Testis (tissue), 2 donors: ENCODE measurements at regions not wholly inside any gene's neighbourhood (a gene's known extent, or its start where the extent isn't known, plus 50 kb on each side); places are given as distances from the start of the nearest gene placed in this dataset.

Source experiments
- DNase-seq: peaks from one replicate; pipeline ENCODE4 v3.0.0-alpha.2; 2019
- H3K27ac ChIP-seq, 2 donors: fragments of 200-600 bp; sonication (generic); one replicate each; pipeline ENCODE4 v1.5.1; 2019
- H3K27me3 ChIP-seq: fragments of 200-600 bp; sonication (generic); one replicate; pipeline ENCODE4 v1.5.1; 2019
- H3K36me3 ChIP-seq: fragments of 200-600 bp; sonication (generic); one replicate; pipeline ENCODE4 v1.5.1; 2017; ENCODE audit warnings: low read depth; ENCODE audit errors: missing control alignments
- H3K4me1 ChIP-seq: fragments of 200-600 bp; sonication (generic); one replicate; pipeline ENCODE4 v1.5.1; 2019
- H3K4me3 ChIP-seq, 2 donors: fragments of 200-600 bp; sonication (generic); one replicate each; pipeline ENCODE4 v1.5.1; 2017 to 2019
- H3K9me3 ChIP-seq: fragments of 200-600 bp; sonication (generic); one replicate; pipeline ENCODE4 v1.5.1; 2017
- CTCF ChIP-seq, 3 experiments: fragments of 450-650 bp in 2 of 3; fragments of 200-600 bp in 1 of 3; sonication (generic) in 1 of 3; IDR thresholded peaks; one replicate each; pipeline ENCODE4 v1.5.1; 2016 to 2019; ENCODE audit warnings: antibody characterized with exemption in 3 of 3, mild to moderate bottlenecking in 2 of 3, moderate library complexity in 1 of 3
- POLR2A ChIP-seq: fragments of 450-650 bp; IDR thresholded peaks from one replicate; pipeline ENCODE4 v1.6.1; 2017; ENCODE audit warnings: antibody characterized with exemption, mild to moderate bottlenecking, moderate library complexity
- WGBS, 2 donors: methylation state at CpG; one replicate each; pipeline ENCODE4 v1.1.5; 2018; 5-methylcytosine and 5-hydroxymethylcytosine counted together
- intact Hi-C: fragments of 100-400 bp; cut with DNase I; formaldehyde crosslinking; loops from one replicate; pipeline ENCODE4 v1.15.1; 2023; ENCODE audit warnings: low total_unique reads

GRCh38 chr20:24242763-24243162 lies 226.7 kb upstream of the SYNDIG1 start:
- Histone ChIP-seq H3K36me3 (no peaks in the 10 kb centered on the region), H3K4me3 (no peak overlapping the region), H3K27me3 (no peaks in the 10 kb centered on the region), H3K4me1 (no peaks in the 10 kb centered on the region), H3K9me3 (no peaks in the 10 kb centered on the region), H3K27ac (no peak overlapping the region)
- WGBS, 2 donors = 80 to 86% methylated on average over 4 of the region's 4 CpGs
- intact Hi-C loops = no loop called here
- no peak for TF ChIP-seq POLR2A
- TF ChIP-seq CTCF (IDR thresholded peaks at IDR 0.05) = no peak
- DNase-seq = no peak

GRCh38 chr20:24241466-24241865 lies 228.0 kb upstream of the SYNDIG1 start:
- Histone ChIP-seq H3K4me1 (no peaks in the 10 kb centered on the region), H3K27me3 (no peaks in the 10 kb centered on the region), H3K4me3 (no peak overlapping the region), H3K36me3 (no peaks in the 10 kb centered on the region), H3K27ac (no peak overlapping the region), H3K9me3 (no peaks in the 10 kb centered on the region)
- 89 to 90% methylated on average over 7 of the region's 7 CpGs for WGBS, 2 donors
- no peak for TF ChIP-seq POLR2A
- no peak for TF ChIP-seq CTCF (IDR thresholded peaks at IDR 0.05)
- DNase-seq = no peak
- intact Hi-C loops = no loop called here

- intact Hi-C loops = no loop called here
- Histone ChIP-seq H3K4me1 (no peaks in the 10 kb centered on the region), H3K9me3 (no peaks in the 10 kb centered on the region), H3K4me3 (no peak overlapping the region), H3K36me3 (no peaks in the 10 kb centered on the region), H3K27me3 (no peaks in the 10 kb centered on the region), H3K27ac (no peak overlapping the region)
- no peak for TF ChIP-seq CTCF (IDR thresholded peaks at IDR 0.05)
- TF ChIP-seq POLR2A = no peak
- 90 to 94% methylated on average over 3 of the region's 3 CpGs for WGBS, 2 donors
- no peak for DNase-seq
These were observed 232.5 kb upstream of the SYNDIG1 start for GRCh38 chr20:24236963-24237362.

- intact Hi-C loops = no loop called here
- TF ChIP-seq CTCF (IDR thresholded peaks at IDR 0.05) = no peak
- TF ChIP-seq POLR2A = no peak
- Histone ChIP-seq H3K36me3 (no peaks in the 10 kb centered on the region), H3K9me3 (no peaks in the 10 kb centered on the region), H3K27me3 (no peaks in the 10 kb centered on the region), H3K4me1 (no peaks in the 10 kb centered on the region), H3K4me3 (no peak overlapping the region), H3K27ac (no peak overlapping the region)
- 57 to 59% methylated on average over 8 of the region's 8 CpGs for WGBS, 2 donors
- DNase-seq = no peak
These were observed 233.2 kb upstream of the SYNDIG1 start for GRCh38 chr20:24236201-24236600.

- H3K4me3 ChIP-seq = no peak overlapping the region
- H3K4me1 ChIP-seq = no peaks in the 10 kb centered on the region
- no peaks in the 10 kb centered on the region for H3K27me3 ChIP-seq
- DNase-seq = no peak
- H3K27ac ChIP-seq = no peak overlapping the region
- WGBS, 2 donors = 59 to 61% methylated on average over 14 of the region's 14 CpGs
- no peaks in the 10 kb centered on the region for H3K36me3 ChIP-seq
- intact Hi-C loops = no loop called here
- TF ChIP-seq POLR2A = no peak
- TF ChIP-seq CTCF (IDR thresholded peaks at IDR 0.05) = no peak
- H3K9me3 ChIP-seq = no peaks in the 10 kb centered on the region
These were observed 233.9 kb upstream of the SYNDIG1 start for GRCh38 chr20:24235296-24236175.
